ENCODE measurements at regions not wholly inside any gene's neighbourhood (a gene's known extent, or its start where the extent isn't known, plus 50 kb on each side); places are given as distances from the start of the nearest gene placed in this dataset.

GRCh38 chr16:9661336-9662017 is 520.8 kb downstream of the GRIN2A start:
- TF ChIP-seq MAFK (IDR thresholded peaks at IDR 0.05; ENCODE audit: low read length) (no peak), PTRF (tag; IDR thresholded peaks at IDR 0.05) (no peak), HOXB6 (CRISPR knock-in tag; IDR thresholded peaks at IDR 0.05; ENCODE audit: borderline replicate concordance) (no peak), ZNF324 (CRISPR knock-in tag; IDR thresholded peaks at IDR 0.05) (no peak), POU5F1 (IDR thresholded peaks at IDR 0.05; ENCODE audit: borderline replicate concordance, low read depth, low read length, partially characterized antibody) (no peak), NR0B1 (IDR thresholded peaks at IDR 0.05; ENCODE audit: partially characterized antibody) (no peak), CTCF (IDR thresholded peaks at IDR 0.05 in 2 of 3, conservative IDR thresholded peaks at IDR 0.05 in 1 of 3; ENCODE audit: insufficient read depth in 2 of 3, low read depth in 1 of 3, low read length in 3 of 3) (no peak), ZNF512 (tag; IDR thresholded peaks at IDR 0.05) (no peak), KLF16 (IDR thresholded peaks at IDR 0.05) (no peak)
